Hepatocyte (in vitro differentiated cells): ENCODE measurements at regions not wholly inside any gene's neighbourhood (a gene's known extent, or its start where the extent isn't known, plus 50 kb on each side); places are given as distances from the start of the nearest gene placed in this dataset.

ENCODE experiments used
- DNase-seq: peaks from one replicate; pipeline ENCODE4 v3.0.0-alpha.2; 2016; ENCODE audit warnings: low spot score
- H2AFZ ChIP-seq: fragments of 200-600 bp; sonication (generic); 2 replicates; pipeline ENCODE4 v1.6.0; 2016; ENCODE audit warnings: antibody characterized with exemption, mild to moderate bottlenecking
- H3K27ac ChIP-seq: fragments of 200-600 bp; sonication (generic); 2 replicates; pipeline ENCODE4 v1.5.1; 2016; ENCODE audit warnings: mild to moderate bottlenecking
- H3K27me3 ChIP-seq: fragments of 200-600 bp; sonication (generic); 2 replicates; pipeline ENCODE4 v1.6.1; 2016
- H3K36me3 ChIP-seq: fragments of 200-600 bp; sonication (generic); replicated peaks from 2 replicates; pipeline ENCODE4 v1.5.1; 2016; ENCODE audit warnings: low read depth; ENCODE audit not compliant: insufficient read depth
- H3K4me1 ChIP-seq: fragments of 200-600 bp; sonication (generic); 2 replicates; pipeline ENCODE4 v1.5.1; 2016; ENCODE audit warnings: mild to moderate bottlenecking, moderate library complexity; ENCODE audit not compliant: insufficient read depth
- H3K4me2 ChIP-seq: fragments of 200-600 bp; sonication (generic); 2 replicates; pipeline ENCODE4 v1.6.0; 2016
- H3K4me3 ChIP-seq: fragments of 200-600 bp; sonication (generic); 2 replicates; pipeline ENCODE4 v1.5.1; 2016; ENCODE audit warnings: mild to moderate bottlenecking
- H3K79me2 ChIP-seq: fragments of 200-600 bp; sonication (generic); 2 replicates; pipeline ENCODE4 v1.6.0; 2017; ENCODE audit warnings: mild to moderate bottlenecking
- H3K9me2 ChIP-seq: fragments of 200-600 bp; sonication (generic); replicated peaks from 2 replicates; pipeline ENCODE4 v1.6.0; 2017; ENCODE audit warnings: mild to moderate bottlenecking; ENCODE audit not compliant: insufficient read depth
- H3K9me3 ChIP-seq: fragments of 200-600 bp; sonication (generic); 2 replicates; pipeline ENCODE4 v1.5.1; 2016; ENCODE audit warnings: low read depth, mild to moderate bottlenecking
- H4K20me1 ChIP-seq: fragments of 200-600 bp; sonication (generic); 2 replicates; pipeline ENCODE4 v1.6.0; 2016; ENCODE audit warnings: mild to moderate bottlenecking; ENCODE audit not compliant: insufficient read depth, poor library complexity, severe bottlenecking
- EZH2 ChIP-seq: fragments of 200-600 bp; sonication (generic); IDR thresholded peaks from 2 replicates; pipeline ENCODE4 v1.6.1; 2016; ENCODE audit warnings: antibody characterized with exemption, mild to moderate bottlenecking, borderline replicate concordance
- EZH2phosphoT487 ChIP-seq: fragments of 200-600 bp; sonication (generic); IDR thresholded peaks from one replicate; pipeline ENCODE4 v1.6.1; 2018; ENCODE audit warnings: antibody characterized with exemption, mild to moderate bottlenecking, low read depth, moderate library complexity; ENCODE audit not compliant: unreplicated experiment, severe bottlenecking
- WGBS: methylation state at CpG from one replicate; pipeline ENCODE4 v1.1.6; 2016; ENCODE audit warnings: low lambda C conversion rate; ENCODE audit errors: missing lambda C conversion rate; 5-methylcytosine and 5-hydroxymethylcytosine counted together
- TF ChIP-seq, protein P1 (sequence below): fragments of 200-600 bp; sonication (generic); IDR thresholded peaks from 2 replicates; pipeline ENCODE4 v1.5.1; 2016; ENCODE audit warnings: antibody characterized with exemption, mild to moderate bottlenecking; ENCODE audit not compliant: poor library complexity

DNA sequence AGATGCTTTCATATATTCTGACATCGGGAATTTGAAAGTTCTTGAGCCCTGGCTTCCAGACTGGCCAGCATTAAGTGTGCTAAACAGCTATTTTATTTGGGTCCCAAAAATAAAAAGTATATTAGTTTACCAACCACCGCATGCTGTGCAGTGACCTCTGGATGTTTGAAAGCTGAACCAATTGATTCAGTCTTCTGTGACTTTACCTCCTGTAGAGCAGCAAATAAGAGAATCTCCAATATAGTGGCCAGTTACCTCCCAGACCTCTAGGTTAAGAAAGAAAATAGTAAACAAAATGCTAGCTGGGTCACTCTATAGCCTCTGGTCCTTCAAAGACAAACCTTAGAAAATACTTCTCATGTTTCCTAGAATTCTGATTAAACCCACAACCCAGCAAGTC, 424.6 kb upstream of the NFE2L3 start:
- Histone ChIP-seq H3K4me1 (no peaks in the 10 kb centered on the region), H3K79me2 (no peaks in the 10 kb centered on the region), H3K36me3 (no peaks in the 10 kb centered on the region), H3K27ac (no peak overlapping the region), H3K4me2 (no peak overlapping the region), H3K27me3 (no peaks in the 10 kb centered on the region), H4K20me1 (no peaks in the 10 kb centered on the region), H3K9me2 (no peaks in the 10 kb centered on the region), H3K4me3 (no peak overlapping the region), H2AFZ (no peak overlapping the region), H3K9me3 (no peaks in the 10 kb centered on the region)
- no peak for TF ChIP-seq EZH2
- TF ChIP-seq, protein P1, sequence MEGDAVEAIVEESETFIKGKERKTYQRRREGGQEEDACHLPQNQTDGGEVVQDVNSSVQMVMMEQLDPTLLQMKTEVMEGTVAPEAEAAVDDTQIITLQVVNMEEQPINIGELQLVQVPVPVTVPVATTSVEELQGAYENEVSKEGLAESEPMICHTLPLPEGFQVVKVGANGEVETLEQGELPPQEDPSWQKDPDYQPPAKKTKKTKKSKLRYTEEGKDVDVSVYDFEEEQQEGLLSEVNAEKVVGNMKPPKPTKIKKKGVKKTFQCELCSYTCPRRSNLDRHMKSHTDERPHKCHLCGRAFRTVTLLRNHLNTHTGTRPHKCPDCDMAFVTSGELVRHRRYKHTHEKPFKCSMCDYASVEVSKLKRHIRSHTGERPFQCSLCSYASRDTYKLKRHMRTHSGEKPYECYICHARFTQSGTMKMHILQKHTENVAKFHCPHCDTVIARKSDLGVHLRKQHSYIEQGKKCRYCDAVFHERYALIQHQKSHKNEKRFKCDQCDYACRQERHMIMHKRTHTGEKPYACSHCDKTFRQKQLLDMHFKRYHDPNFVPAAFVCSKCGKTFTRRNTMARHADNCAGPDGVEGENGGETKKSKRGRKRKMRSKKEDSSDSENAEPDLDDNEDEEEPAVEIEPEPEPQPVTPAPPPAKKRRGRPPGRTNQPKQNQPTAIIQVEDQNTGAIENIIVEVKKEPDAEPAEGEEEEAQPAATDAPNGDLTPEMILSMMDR = no peak
- DNase-seq = no peak
- 38% methylated on average over 2 of the region's 2 CpGs for WGBS

DNA sequence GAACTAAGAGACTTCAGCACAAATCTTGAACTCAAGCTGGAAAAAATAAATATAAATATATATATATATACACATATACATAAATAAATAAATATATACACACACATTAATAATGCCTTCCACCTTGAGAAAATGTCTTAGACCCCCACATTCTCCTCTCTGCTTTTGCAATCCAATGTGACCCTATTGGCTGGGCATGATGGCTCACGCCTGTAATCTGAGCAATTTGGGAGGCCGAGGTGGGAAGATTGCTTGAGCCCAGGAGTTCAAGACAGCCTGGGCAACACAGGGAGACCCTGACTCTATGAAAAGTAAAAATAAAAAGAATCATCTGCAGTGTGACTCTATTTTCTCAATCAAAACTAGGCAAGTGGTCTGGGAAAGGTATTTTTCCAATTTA, 424.1 kb upstream of the NFE2L3 start:
- H3K36me3 ChIP-seq = no peaks in the 10 kb centered on the region
- H3K9me2 ChIP-seq = no peaks in the 10 kb centered on the region
- no peak overlapping the region for H3K27ac ChIP-seq
- H3K9me3 ChIP-seq = no peaks in the 10 kb centered on the region
- H3K4me2 ChIP-seq = no peak overlapping the region
- WGBS = 81% methylated on average over 2 of the region's 2 CpGs
- H3K4me3 ChIP-seq = no peak overlapping the region
- no peaks in the 10 kb centered on the region for H4K20me1 ChIP-seq
- no peak overlapping the region for H2AFZ ChIP-seq
- H3K27me3 ChIP-seq = no peaks in the 10 kb centered on the region
- DNase-seq = no peak
- H3K79me2 ChIP-seq = no peaks in the 10 kb centered on the region
- TF ChIP-seq EZH2phosphoT487 = no peak
- TF ChIP-seq, protein P1 = no peak
- no peaks in the 10 kb centered on the region for H3K4me1 ChIP-seq

DNA sequence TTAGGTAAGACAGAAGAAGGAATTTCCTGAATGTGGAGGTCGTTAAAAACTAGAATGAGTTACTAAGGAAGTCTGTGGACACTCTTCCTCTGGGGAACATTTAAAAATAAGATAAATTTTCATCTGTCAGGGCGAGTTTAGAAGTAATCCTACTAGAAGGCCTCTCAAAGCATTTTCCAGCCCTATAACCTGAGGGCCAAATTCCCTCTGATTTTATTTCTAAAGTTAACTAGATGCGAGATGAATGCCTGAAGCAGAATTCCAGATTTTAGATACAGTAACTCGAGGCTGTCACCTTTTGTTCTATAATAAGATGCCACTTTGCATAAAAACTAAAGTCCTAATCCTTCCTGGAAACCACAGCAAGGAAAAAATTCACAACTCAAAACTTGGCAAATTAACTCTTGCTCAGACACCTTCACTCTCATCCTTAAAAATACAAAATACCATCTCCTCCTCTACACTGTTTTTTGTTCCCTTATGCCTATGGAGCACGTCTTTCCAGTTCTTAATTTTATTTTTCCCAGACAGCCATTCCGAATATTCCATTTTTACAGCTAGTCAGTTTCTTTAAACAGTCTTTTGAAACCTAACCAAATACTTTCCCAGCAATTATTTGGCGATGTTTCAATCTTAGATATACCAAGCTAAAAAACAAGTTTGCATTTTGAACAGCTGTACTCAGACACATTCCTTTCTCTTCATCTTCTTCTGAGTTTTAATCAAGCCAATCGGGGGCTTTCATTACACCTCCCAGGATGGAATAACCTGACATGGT, 420.7 kb upstream of the NFE2L3 start:
- Histone ChIP-seq H3K27me3 (no peaks in the 10 kb centered on the region), H3K36me3 (no peaks in the 10 kb centered on the region), H3K79me2 (no peaks in the 10 kb centered on the region), H4K20me1 (no peaks in the 10 kb centered on the region), H3K4me3 (no peak overlapping the region), H3K9me2 (no peaks in the 10 kb centered on the region), H3K4me1 (no peaks in the 10 kb centered on the region), H3K27ac (peak overlapping the region; percentile 43), H2AFZ (no peak overlapping the region), H3K4me2 (no peak overlapping the region), H3K9me3 (no peaks in the 10 kb centered on the region)
- TF ChIP-seq, protein P1 = no peak
- TF ChIP-seq EZH2 (no peak), EZH2phosphoT487 (no peak)
- 40% methylated on average over 8 of the region's 8 CpGs for WGBS
- DNase-seq = no peak
